Hepatic stellate cell (primary cell): ENCODE measurements at regions not wholly inside any gene's neighbourhood (a gene's known extent, or its start where the extent isn't known, plus 50 kb on each side); places are given as distances from the start of the nearest gene placed in this dataset.

Experiments
- DNase-seq: peaks from one replicate; pipeline ENCODE4 v3.0.0; 2011; ENCODE audit warnings: low spot score

GRCh38 chr4:125951261-125951887 lies 636.6 kb downstream of the FAT4 start:
- DNase-seq = no peak

- DNase-seq = no peak
Observed at GRCh38 chr4:125952631-125953030, 637.9 kb downstream of the FAT4 start.

DNA sequence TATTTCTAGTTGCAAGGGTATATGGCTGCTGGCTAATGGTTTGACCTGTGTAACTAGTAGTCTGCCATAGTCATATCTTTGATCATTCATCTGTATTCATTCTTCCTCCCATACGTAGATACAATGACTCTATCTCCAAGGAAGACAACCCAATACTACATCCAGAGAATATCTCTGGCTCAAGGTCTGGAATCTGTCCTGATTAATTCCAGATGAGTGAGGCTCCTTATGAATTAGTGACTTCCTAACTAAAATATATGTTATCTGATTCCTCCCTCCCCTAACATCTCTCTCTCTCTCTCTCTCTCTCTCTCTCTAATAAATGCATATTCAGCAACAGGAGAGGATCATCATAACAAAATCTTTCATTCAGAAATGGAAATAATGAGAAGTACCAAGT lies 641.5 kb downstream of the FAT4 start:
- no peak for DNase-seq

- DNase-seq = no peak
Observed at GRCh38 chr4:125958519-125958918, 643.8 kb downstream of the FAT4 start.

DNA sequence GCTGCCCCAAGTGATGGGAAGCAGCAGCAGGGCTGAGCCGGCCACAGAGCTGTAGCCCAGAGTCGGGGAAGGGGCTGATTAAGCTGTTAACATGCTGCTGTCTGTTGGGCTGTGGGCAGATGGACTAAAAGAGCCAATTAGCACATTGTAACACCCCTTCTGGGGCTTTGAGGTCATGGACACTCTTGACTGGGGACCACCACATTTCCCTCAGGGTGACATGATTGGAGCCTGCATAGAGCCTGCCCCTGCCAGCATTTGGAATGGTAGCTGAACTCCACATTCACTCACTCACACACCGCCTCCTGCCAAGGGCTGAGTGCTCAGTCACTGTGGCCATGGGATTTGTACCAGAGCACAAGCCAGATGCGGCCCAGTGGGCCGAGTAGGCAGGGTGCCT lies 646.9 kb downstream of the FAT4 start:
- no peak for DNase-seq

- DNase-seq = no peak
Observed at GRCh38 chr4:125975861-125976397, 661.2 kb downstream of the FAT4 start.

- no peak for DNase-seq
Observed at GRCh38 chr4:125979950-125980349, 665.2 kb downstream of the FAT4 start.

DNA sequence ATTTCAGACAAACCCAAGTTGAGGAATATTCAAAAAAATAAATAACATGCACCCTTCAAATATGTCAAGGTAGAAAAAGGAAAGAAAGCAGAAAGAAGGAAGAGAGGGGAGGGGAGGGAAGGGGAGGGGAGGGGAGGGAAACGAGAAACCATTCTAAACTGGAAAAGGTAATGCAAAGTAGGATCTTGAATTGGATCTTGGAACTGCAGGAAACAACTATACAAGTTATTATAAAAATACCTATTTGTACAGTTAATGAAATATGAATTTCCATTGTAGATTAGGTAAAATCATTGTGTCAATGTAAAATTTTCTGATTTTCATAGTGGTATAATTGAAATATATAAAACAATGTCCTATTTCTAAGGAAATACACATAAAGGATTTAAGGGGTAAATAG lies 668.4 kb downstream of the FAT4 start:
- no peak for DNase-seq

DNA sequence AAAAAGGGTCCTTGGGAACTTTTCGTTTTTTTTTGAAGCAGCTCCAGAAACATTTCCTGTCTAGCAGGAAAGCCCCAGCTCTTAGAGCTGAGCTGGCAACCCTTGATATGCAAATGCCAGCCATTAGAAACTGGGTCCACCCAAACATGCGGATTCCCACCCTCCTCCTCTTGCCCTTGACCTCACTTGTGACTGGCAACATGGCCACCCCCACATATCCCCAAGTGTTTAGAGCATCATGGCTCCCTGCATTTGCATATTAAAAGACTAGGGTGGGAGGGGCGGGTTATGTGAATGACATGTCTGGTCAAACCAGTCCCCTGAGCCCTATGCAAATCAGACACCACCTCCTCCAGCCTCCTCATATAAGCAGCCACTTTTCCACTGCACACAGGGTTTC lies 671.1 kb downstream of the FAT4 start:
- no peak for DNase-seq

DNA sequence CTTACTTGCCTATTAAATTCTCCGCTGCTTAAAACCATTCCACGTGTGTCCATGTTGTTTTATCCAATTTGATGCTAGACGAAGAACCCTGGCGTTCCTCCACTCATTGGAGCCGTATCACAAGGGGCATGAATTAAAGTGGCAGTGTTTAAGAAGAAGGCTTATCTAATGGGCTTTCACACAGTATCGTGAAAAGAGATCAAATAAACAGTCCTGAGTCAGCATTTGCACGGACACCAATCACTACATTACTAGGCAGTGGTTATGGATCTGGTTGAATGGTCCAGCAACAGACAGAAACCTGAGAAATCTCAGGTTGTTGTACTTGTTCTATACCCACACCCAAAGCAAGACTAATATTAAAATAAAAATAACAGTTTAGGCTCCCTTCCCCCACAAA lies 671.6 kb downstream of the FAT4 start:
- no peak for DNase-seq

GRCh38 chr4:125988464-125988863 lies 673.7 kb downstream of the FAT4 start:
- DNase-seq = no peak

GRCh38 chr4:125991398-125991797 lies 676.6 kb downstream of the FAT4 start:
- DNase-seq = no peak

GRCh38 chr4:125992891-125993290 lies 678.1 kb downstream of the FAT4 start:
- DNase-seq = no peak

DNA sequence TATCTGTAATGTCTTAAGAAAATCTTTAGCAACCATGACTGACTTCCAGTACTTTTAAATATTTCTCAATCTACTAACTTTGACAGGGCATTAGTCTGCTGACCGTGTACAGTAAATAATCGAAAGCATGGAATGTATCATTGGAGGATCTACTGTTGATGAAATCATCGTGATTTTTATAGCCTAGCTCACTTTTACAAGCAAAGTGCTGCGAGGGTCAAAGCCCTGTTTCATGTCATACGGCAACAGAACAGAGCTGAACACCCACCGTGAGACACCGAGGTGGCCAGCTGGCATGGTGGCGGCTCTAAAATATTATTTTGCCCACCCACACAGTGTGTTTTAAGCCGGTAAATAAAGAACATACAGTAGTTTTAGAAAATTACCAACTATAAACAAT lies 679.3 kb downstream of the FAT4 start:
- no peak for DNase-seq

- DNase-seq = no peak
Observed at GRCh38 chr4:125994430-125994829, 679.7 kb downstream of the FAT4 start.

DNA sequence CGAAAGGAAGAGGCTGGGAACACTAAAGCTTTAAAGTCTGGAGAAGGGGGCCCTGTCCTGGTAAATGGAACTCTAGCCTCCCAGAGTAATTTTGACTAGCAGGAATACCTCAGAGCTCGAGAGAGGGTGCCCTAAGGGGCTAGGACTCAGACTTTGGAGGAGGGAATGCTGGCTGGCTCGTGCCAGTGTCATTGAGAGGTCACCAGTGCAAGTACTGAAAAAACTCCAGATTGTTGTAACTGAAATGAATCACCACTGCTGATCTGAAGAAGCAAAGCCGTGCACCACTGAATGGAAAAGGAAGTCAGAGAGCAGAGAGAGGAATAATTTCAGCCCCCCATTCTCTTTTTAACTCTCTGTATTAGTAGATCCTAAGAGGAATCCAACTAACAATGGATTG lies 690.2 kb downstream of the FAT4 start:
- DNase-seq = no peak

DNA sequence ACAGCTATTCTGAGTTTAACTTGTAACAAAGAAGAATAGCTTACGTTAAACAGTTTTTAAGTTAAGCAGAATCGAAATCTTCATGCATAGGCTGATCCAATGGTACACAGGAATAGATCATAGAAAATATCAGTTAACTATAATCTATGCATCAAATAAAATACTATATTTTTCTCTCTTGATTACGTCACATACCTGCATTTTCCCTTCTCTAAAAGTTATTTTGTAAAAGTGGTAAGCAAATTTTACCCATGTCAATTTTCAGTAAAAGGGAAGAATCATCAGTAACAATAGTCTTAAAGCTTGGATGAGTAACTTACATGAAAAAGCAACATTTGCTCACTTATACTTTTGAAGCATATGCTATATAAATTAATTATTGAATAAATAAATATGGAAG lies 692.4 kb downstream of the FAT4 start:
- no peak for DNase-seq

DNA sequence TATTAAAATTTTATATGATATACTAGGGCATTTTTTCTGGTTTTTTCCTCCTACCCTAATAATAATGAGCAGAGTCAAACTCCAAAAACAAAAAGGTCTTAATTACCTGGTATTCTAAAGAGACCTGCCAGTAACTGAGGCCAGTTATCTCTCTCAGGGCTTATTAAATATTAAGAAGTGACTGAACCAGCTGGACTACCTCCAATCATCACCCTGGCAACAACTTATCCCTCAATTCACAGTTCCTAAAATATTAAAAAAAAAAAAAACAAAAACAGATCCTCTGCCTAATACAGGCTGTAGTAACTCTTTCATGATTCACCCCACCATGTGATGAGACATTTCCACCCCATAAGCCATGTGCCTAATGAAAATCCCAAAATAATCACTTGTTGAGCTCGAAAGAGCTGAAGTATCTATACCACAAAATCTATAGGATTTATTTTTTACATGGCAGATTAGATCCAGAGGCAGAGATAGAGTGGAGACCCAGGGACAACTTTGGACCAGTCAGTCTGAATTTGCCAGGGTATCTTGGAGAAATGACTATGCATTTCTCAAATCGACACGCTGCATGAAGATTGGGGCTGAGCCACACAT lies 698.0 kb downstream of the FAT4 start:
- no peak for DNase-seq

- no peak for DNase-seq
Observed at GRCh38 chr4:126018274-126018673, 703.5 kb downstream of the FAT4 start.

DNA sequence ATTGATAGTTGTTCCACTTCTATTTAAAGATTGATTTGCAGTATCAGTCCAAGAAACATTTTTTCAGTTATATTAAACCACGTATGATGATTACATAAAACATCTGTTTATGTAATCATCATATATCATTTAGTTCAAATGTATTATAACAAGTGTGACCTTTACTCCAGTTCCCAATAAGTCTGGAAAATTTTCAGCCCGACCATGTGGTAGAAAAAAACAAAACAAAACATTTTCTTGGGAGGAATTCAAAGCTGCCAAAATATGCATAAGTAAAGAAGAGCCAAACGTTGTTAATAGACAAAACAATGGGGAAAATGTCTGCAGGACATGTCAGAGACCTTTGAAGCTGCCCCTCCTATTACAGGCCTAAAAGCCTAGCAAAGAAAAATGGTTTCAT lies 709.1 kb downstream of the FAT4 start:
- no peak for DNase-seq

DNA sequence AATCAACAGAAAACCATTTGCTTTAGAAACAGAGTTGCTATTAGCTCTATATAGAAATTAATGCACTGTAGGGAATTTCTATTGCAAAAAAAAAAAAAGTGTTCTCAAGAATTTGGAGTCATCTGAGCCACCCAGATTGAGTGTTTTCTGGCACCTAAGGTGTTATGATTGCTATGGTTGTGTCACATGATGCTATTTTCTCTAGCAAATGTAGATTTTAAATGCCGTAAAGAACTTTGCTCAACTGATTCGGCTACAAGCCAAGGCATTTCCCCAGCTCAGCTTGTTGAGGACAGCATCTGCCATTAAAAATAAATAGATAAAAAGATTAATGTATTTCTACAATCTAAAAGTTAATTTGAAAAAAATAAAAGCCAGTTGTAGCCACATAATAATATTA lies 712.8 kb downstream of the FAT4 start:
- DNase-seq = no peak

GRCh38 chr4:126028876-126029275 lies 714.1 kb downstream of the FAT4 start:
- DNase-seq = no peak

DNA sequence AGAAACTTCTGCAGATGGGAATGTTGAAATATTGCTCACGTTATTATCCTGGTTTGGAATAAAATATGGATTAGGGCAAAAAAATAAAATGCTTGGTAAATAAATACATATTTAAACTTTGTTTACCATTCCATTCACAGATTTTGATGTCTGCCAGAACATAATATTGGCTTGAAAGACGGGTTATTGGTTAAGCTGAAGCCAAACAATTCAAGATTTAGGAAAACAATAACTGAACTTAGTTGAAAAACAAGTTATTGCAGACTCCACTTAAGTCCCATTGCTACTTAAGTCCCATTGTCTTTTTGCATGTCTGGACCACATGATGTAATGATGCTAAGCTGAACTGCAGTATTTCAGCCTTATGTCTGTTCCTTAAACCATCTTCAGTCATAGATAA lies 722.5 kb downstream of the FAT4 start:
- DNase-seq = no peak

DNA sequence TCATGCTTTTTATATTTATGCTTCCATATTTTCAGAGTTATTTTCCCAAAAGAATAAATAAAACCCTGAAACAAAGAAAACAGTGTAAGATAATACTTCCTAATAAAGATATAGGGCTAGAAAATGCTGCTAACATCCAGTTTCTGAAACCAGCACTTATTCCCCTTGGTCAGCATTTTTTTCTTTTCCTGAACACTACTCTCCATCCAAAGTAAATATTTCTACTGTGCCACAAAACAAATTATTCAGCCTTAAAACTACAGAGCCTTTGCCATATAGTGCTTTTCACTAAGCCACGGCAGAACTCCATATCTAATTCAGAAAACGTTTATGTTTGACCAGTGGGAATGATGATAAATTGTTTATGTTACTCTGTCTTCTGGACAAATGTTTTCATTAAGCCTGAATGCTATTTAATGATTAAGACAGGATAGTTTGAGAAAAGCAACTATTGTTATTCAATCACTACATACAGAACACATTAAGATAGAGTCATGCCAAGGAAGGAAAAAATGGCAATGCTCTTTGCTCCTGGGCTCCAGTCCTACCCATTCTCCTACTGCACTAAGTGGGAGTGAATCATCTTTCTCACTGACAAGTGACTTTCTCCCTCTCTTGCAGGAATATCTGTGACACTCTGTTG lies 723.9 kb downstream of the FAT4 start:
- no peak for DNase-seq
